Activated CD4-positive, alpha-beta T cell treated with anti-CD3 and anti-CD28 coated beads, Interleukin-2, amount 50 U/mL, for 48 hours (primary cell): ENCODE measurements at regions not wholly inside any gene's neighbourhood (a gene's known extent, or its start where the extent isn't known, plus 50 kb on each side); places are given as distances from the start of the nearest gene placed in this dataset.

ENCODE experiments used
- DNase-seq, 2 experiments: peaks; one replicate each; pipeline ENCODE4 v3.0.0-alpha.2; 2020

DNA sequence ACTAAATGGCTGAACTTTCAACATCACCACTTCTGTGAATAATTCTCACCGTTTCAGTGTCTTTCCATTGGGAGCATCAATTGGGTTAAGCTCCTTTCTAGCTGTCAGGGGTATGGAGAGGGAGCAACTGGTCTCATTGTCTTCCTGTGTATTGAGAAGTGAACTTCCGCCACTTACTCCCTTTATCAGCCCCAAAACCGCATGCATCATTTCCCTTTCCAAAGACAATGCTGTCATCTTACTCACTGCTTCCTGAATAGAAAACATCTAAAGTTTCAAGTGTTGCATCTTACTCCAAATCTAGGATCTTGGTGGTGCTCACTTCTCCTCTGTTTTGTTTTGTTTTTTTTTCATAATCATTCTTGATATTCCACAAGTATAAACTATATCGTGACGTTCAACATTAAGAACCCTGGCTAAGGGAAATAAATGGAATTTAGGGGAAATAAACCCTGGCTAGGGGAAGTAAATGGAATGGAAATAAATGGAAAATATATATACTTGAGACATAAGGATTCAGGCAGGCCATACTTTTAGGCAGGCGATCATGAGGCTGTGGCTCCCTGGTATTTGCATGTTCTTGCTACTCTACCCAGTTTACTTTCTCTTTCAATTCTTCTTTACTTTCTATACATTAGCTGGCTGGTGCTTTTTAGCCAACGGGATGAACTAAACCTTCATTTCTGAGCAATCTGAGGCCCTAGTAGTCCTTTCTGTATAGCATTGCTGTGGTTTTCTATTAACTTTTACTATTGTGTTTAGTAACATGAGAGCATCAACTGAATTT is 371.9 kb downstream of the BMPER start:
- DNase-seq: no peak

DNA sequence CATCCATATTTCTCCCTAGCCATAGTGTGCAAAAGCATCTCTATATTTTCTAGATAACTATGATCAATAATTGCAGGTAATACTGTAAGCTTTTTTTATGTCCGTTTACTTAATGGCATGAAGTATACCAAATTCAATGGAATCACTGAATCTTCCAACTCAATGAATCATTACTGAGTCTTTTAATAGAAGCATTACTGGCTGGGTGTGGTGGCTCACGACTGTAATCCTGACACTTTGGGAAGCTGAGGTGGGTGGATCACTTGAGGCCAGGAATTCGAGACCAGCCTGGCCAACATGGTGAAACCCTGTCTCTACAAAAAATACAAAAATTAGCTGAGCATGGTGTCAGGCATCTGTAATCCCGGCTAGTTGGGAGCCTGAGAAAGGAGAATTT is 372.5 kb downstream of the BMPER start:
- DNase-seq: no peak

DNA sequence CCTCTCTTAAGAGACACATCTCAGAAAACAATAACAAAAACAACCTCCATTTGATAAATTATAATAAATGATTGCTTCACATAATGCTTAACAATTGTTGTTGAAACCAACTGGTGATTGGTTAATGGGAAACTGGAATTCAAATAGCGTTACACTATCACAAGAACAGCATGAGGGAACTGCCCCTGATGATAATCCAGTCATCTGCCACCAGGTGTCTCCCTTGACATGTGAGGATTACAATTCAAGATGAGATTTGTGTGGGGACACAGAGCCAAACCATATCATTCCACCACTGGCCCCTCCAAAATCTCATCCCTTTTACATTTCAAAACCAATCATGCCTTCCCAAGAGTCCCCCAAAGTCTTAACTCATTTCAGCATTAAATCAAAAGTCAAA is 375.9 kb downstream of the BMPER start:
- DNase-seq: no peak

DNA sequence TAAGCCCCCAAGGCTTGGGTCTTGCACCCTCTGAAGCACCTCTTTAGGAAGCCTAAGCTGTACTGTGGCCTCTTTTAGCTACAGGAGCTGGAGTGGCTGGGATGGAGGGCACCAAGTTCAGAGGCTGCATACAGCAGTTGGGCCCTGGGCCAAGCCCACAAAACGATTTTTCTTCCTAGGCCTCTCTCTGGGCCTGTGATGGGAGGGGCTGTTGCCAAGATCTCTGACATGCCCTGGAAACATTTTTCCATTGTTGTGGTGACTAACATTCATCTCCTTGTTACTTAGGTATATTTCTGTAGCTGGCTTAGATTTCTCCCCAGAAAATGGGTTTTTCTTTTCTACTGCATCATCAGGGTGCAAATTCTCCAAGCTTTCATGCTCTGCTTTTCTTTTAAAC is 375.7 kb upstream of the NPSR1 start:
- no peak for DNase-seq

DNA sequence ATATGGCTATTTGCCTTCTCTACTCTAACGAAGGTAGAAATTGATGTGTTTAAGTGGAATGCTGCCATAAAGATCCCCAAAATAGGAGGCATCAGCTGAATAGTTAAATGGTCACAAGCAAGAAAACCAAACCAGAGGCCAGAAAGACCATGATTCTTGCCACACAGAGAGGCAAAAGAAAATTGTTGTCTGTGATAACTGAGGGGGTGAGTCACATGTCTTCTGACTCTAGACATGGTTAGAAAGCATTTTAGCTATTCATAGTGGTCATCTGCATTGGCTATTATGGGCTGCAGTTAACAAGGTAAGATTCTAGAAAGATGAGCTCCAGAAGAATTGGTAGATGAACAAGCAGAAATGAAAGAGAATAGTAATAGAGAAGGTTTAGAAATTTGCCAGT is 361.4 kb upstream of the NPSR1 start:
- DNase-seq: no peak

DNA sequence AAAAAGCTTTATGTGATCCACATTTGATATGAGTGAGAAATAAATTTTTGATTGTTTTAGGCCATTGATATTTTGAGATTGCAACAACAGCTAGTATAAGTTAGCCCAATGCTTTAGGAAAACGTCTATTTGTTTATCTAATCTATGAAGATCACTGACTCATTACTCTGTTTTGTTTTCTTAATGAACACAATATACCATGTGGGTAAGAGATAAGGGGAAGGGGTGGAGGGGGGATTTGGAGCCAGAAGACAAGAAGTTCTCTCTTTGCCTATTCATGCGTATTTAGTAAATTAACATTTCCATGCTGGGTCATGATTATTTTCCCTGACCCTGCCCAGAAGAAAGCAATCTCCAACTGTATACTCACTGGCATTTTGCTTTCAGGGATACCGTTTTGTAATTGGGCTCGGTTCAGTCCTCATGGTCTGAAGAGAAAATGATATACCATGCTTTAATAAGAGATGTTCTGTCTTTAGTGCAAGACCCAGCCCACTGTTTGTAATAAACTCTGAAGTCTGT is 359.5 kb upstream of the NPSR1 start:
- no peak for DNase-seq

DNA sequence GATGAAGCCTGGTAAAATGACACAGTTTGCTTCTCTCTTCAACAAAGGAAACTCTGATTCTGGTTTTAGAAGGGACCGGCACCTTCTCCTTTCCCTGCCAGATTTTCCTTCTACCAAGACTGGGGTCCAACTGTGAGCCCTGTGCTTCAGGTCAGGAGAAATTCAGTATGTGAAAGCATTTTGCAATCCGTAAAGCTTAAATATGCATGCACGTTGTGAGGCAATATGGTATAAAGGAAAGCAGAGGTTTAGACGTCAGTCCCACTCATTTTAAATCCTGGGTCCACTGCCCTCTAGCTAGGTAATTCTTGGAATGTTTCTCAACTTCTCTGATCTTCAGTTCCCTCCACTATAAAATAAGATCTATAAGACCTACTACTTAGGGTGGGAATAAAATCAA is 359.0 kb upstream of the NPSR1 start:
- no peak for DNase-seq

DNA sequence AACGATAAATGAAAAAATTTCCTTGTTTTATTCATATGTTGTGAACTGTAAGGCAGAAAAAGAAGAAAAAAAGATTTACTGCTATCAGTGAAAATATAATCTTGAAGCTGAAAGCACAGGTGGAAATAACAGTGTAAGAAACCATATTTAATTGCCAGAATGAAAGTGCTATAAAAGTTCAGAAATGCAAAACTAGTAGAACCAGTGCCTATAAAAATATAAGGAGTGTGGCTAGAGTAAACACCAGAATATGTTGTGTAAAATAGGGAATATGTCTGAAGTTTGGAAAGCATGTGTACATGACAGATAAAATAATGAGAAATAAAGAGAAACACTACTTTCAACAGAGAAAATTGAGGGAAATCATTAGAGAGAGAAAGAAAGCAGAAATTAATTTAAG is 350.5 kb upstream of the NPSR1 start:
- DNase-seq: no peak

DNA sequence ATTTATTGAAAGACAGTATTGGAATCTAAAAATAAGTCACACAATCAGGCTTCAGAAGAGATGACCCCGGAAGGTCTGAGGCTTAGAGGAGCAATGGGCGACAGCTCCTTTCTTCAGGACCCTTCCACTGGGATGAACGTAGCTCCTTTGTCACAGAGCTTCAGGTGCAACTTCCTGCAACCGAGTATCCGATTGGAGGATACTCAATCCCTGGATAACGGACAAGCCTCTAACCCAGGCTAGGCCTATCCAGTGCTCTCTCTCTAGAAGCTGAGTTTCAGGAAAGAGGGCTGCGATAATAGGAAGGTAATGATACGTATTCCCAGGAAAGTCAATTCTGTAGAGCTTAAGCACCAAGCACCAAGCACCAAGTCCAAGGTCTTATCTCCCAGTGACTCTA is 349.4 kb upstream of the NPSR1 start:
- no peak for DNase-seq

DNA sequence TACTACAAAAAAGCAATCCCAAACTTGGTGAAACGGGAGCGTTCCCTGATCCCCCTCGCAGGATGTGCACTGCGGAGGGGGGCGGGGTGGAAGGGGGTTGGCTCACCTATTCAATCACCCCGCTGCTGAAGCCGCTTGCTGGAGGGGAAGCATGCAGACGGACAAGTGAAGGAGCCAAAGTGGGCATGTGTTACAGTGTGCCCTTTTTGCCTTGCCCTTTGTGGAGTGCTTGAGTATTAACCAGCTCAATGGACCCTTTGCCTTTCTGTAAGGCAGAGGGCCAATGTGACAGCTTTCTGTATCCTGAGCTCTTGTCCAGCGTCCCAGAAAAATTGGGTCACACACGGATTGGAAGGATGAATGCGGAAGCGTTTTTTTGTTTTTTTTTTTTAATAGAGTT is 348.9 kb upstream of the NPSR1 start:
- no peak for DNase-seq

DNA sequence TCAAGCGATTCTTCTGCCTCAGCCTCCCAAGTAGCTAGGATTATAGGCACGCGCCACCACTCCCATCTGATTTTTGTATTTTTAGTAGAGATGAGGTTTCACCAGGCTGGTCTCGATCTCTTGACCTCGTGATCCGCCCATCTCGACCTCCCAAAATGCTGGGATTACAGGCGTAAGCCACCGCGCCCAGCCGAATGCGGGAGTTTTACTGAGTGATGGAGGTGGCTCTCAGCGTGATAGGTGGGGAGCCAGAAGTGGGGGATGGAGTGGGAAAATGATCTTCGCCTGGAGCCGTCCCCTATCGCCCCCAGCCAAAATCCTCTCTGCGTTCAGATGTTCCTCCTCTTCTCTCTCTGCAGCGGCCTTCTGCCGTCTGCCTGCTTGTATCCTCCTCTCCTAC is 348.4 kb upstream of the NPSR1 start:
- DNase-seq: no peak

DNA sequence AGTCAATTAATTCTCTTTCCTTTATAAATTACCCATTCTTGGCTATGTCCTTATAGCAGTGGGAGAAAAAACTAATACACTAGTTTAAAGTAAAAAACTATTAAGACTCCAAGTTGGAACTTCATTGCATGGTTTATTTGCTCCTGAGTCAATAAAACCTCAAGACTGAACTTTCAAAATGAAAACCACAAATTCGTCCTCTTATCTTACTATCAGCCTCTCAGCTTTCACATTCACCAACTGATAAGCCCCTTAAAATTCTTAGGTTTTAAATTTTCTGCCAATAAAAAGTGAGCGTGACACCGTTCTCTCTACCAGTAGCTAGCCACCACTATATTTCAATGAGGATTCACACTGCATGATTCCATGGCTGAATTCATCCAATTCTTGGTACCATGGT is 346.4 kb upstream of the NPSR1 start:
- DNase-seq: no peak

DNA sequence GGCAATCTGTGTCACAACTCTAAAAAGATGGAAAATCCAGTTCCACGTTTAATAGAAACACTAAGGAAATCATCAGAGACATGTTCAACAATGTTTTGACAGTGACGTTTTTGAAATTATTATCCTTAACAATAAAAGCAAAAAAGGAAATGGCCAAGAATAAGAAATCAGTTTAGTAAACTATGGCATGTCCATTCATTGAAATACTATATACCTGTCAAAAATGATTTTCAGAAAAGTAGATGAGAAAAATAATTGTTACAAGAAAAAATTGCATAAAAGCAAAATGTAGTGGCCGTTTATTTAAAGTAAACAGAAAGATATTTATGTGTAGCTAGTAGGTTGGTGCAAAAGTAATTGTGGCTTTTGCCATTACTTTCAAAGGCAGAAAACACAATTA is 345.4 kb upstream of the NPSR1 start:
- DNase-seq: no peak

DNA sequence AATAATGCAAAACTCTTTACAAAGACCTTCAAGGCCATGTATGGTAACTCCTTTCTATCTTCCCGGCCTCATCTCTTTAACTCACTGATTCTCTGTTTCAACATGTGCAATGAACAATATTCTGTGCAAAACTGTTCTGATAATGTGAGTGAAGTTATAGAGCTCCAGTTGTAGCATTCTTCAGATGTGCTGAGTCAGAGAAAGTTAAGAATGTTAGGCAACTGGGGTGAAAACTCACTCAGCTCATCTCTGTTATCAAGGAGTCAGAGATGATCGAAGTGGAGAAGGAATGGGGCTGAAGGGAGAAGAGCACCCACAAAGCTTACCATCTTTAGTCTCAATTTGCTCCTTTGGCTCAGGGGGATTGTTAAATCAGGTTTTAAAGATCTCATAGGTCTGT is 344.7 kb upstream of the NPSR1 start:
- no peak for DNase-seq

DNA sequence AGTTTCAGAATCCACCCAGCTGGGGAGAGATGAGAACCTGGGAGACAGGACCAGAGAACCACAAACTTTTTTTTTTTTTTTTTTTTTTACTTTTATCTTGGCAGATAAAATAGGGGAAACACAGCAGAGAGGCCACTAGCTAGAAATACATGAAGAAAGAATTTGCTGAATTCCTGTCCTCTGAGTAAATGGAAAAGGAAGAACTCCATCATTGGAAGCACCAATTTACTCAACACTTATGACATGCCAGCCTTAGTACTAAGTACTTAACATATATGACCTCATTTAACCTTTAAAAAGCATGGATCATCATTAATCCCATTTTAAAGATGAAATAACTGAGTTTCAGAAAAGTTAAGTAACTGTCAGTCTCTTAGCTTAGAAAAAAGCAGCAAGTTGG is 343.0 kb upstream of the NPSR1 start:
- no peak for DNase-seq

DNA sequence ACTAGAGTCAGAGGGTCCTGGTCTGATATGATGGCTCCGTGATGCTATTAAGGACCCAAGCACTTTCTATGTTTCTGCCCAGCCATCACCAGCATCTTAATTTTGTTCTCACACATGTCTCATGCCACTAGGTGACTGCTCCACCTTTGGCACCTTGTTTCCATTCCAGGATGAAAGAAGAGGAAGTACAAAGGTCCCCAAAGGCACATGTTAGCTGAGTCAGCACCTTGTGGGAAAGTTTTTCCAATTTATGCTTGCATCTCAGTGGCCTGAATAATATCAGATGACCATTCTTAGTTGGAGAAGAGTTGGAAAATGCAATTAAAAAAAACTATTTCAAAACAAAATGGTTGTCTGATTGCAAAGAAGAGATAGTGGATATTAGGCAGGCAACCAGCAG is 341.0 kb upstream of the NPSR1 start:
- DNase-seq: no peak

DNA sequence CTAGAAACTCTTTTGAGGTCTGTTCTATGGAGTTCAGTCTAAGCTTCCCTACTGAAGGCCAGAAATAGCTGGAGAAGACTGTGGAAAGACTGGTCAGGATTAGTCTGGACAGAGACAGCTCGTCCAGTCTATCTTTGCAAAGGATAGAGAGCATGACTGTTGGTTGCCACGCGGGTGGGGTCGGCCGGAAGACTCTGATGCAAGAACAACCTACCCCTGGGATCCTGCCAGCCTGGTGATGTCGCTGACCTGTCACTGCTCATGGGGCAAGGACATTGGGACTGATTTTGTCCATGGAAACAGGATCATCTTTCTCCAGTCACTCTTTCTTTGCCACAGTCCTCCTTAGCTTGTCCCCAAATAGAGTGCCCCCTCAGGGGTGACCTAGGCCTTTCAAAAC is 337.6 kb upstream of the NPSR1 start:
- DNase-seq: no peak

DNA sequence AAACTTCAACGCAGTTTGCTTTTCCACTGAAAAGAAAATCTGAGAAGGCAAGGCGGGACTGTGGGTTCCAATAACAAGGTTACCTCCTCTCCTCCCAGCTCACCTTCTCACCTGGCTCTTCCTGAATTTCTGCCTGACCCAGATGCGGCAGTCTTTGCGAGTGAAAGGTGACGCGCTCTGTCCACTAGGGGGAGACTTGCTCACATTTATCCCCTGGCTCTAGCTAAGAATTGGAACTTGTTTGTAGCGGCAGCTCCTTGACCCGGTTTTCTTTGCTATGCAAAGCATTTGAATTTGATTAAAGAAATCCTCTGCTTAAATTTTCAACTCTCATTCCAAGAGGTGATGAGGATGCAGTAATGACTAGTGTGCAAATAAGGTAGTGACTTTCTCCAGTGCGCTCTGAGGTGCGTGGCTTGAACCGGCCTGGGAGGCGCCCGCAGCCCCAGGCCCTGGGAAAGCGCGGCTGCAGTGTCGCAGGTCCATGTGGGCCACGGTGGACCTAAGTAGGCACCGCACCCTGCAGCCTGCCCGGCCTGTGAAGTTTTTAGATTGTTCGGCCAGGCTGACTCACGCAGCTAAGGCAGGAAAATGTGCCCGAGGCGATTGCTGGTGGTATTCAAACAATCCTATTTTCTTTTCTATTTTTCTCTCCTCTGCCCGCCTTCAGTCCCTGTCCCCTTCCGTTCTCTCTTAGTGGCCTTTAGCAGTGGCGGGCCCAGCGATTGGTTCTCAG is 336.9 kb upstream of the NPSR1 start:
- peak; percentile 44 to 49 for DNase-seq

DNA sequence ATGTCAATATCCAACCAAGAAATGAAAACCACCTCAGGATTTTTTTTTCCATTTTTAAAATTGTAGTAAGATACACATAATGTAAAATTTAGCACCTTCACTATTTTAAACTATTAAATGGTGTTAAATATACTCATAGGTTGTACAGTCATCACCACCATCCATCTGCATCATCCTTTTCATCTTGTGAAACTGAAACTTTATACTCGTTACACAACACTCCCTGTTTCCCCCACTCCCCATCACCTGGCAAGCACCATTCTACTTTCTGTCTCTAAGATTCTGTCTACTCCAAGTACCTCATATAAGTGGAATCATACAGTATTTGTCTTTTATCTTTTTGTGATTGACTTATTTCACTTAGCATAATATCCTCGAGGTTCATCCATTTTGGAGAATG is 335.2 kb upstream of the NPSR1 start:
- DNase-seq: no peak

DNA sequence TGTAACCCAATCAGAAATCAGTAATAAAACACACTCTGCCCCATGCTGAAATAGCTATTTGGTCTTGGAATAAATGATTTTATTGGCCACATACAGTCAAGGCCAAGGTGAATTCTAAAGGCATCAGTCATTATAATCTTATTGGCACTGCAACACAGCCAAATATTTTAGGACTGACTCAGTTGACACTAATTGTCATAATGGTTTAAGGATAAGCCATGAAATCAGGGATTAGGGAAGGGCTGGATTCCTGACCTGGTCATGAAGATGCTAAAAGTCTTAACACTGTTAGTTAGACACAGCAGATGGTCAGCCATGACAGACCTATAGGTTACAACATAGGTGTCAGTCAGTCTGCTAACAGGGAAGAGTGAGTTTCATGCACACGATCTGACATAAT is 330.3 kb upstream of the NPSR1 start:
- no peak for DNase-seq

DNA sequence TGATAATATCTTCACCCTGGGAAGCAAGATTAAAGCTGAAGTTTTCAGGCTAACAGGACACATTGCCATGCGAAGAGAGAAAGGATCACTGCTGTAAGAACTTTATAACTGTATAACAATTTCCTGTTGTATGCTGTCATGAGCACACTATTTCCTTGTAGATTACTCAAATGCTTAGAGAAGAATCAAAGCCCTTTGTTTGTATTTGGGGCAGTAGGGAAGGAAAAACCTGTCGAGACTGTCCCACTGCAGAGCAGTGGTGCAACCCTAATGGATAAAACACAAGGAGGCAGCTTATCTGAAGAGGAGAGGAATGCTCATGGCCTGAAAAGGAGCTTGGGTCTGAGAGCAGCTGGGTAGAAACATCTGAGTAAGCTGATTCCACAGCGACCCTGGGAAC is 327.7 kb upstream of the NPSR1 start:
- no peak for DNase-seq

DNA sequence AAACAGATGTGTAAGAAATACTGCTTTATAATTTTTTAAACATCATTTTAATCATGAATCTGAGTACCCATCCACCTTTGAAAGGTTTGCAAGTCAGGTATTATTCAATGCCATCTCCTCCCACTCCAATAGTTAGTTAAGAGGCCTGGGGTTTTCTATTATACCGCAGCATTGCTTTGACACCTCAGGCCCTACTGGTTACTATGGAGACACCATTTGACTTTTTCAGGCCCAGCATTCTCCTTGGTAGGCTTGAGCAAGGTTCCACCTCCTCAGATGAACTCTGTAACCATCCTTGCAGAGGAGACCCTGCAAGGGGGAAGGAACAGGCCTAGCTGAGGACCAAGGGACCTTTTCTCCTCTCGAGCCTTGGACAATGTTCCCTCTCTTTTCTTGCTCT is 326.9 kb upstream of the NPSR1 start:
- DNase-seq: no peak

DNA sequence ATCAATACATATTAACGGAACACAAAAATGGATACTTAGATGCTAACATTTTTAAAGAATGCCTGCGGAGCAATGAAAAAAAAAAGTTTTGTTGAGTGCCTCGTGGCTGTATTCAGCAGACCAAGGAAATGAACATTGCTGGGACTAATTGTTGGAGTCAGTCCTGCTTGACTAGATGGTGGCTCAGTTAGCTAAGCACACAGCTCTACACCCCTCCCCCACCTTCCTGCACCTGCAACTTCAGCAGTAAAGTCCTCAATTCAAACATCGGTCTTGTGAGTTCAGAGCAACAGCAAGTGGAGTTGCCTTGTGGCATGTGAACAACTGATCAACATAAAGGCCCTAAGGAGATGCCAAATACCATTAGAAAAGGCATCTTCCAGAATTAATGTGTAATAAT is 326.0 kb upstream of the NPSR1 start:
- DNase-seq: no peak

DNA sequence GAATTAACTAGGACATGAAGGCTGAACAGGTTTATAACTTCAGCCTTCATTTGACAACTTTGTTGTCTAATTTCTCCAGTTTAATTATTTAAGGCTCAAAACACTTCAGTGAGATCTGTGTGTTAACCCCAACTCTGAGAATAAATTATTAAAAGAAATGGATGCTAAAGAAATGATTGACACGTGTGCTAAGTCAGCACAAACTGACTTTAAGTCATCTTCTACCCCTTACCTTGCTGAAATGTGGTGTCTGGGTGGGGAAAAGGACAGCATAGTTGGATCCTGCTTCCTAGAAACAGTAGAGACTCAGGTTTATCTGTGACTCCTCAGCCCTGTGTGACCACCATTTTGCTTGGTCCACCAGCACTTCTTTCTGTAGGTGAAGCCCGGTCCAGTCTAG is 324.8 kb upstream of the NPSR1 start:
- no peak for DNase-seq

DNA sequence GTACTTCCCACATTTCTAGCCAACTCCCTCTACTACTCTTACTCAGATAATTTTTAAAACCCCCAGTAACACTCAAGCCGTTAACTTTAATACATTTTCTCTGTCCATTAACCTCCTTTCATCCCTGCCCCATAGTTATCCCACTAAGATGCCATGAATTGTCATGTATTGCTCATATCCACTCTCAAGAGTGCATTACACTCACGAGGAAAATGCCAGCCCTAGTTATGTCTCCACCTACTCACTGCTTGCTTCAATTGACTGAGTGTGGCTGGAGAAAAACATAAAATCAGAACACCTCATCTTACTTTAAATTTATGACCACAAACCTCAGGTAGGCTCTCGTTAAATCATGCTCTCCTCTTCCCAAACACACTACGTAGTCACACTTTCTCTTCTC is 324.1 kb upstream of the NPSR1 start:
- no peak for DNase-seq
